GM10248 (cell line): ENCODE measurements at regions not wholly inside any gene's neighbourhood (a gene's known extent, or its start where the extent isn't known, plus 50 kb on each side); places are given as distances from the start of the nearest gene placed in this dataset.

Experiments
- CTCF ChIA-PET: fragments of 300-600 bp; sonication (Branson Sonifier 250); formaldehyde crosslinking; extraction: SDS; loops from one replicate; lab custom pipeline; 2021; ENCODE audit warnings: antibody characterized with exemption; lab: Yijun Ruan, JAX
- POLR2A ChIA-PET: fragments of 350-650 bp; sonication (Branson Sonifier 250); formaldehyde crosslinking; extraction: SDS; loops from one replicate; lab custom pipeline; 2020; ENCODE audit warnings: antibody characterized with exemption; lab: Yijun Ruan, JAX
- DNase-seq: peaks from one replicate; pipeline ENCODE4 v3.0.0; 2012; ENCODE audit errors: extremely low spot score
- CTCF ChIP-seq: IDR thresholded peaks from 2 replicates; pipeline ENCODE4 v1.5.1; 2012; ENCODE audit warnings: mild to moderate bottlenecking, low read depth; ENCODE audit errors: extremely low read depth, missing control alignments, control extremely low read depth

GRCh38 chr10:32146166-32146565 lies 89.9 kb upstream of the KIF5B start:
- POLR2A ChIA-PET = no interaction called here
- DNase-seq = no peak
- CTCF ChIA-PET = interaction anchor here (1.6 kb wide), 1 partner anchor 13 kb away, joined by 3 read pairs; no protein-coding TSS in a partner anchor
- no peak for TF ChIP-seq CTCF

GRCh38 chr10:32144817-32145688 lies 88.8 kb upstream of the KIF5B start:
- no peak for TF ChIP-seq CTCF
- POLR2A ChIA-PET = no interaction called here
- CTCF ChIA-PET = interaction anchor here (1.5 to 1.6 kb wide), 2 partner anchors 11 to 12 kb away, joined by 3 read pairs; no protein-coding TSS in a partner anchor
- no peak for DNase-seq

GRCh38 chr10:32143302-32143847 lies 87.2 kb upstream of the KIF5B start:
- POLR2A ChIA-PET = no interaction called here
- no peak for TF ChIP-seq CTCF
- CTCF ChIA-PET = interaction anchor here (1.5 kb wide), 1 partner anchor 12 kb away, joined by 3 read pairs; no protein-coding TSS in a partner anchor
- no peak for DNase-seq

GRCh38 chr10:32142646-32143045 lies 86.4 kb upstream of the KIF5B start:
- ChIA-PET CTCF (no interaction called here), POLR2A (no interaction called here)
- TF ChIP-seq CTCF = no peak
- DNase-seq = no peak

- CTCF ChIA-PET = interaction anchor here (0.9 to 2.0 kb wide), 2 partner anchors 9 to 15 kb away, joined by 3 to 6 read pairs; no protein-coding TSS in a partner anchor
- no peak for DNase-seq
- POLR2A ChIA-PET = no interaction called here
- TF ChIP-seq CTCF = no peak
Observed at GRCh38 chr10:32141018-32141807, 85.0 kb upstream of the KIF5B start.

GRCh38 chr10:32140403-32140802 lies 84.2 kb upstream of the KIF5B start:
- ChIA-PET POLR2A (no interaction called here), CTCF (interaction anchor here (0.9 to 2.0 kb wide), 2 partner anchors 10 to 12 kb away, joined by 3 to 6 read pairs; no protein-coding TSS in a partner anchor)
- DNase-seq = no peak
- TF ChIP-seq CTCF = no peak
